ENCODE measurements at regions not wholly inside any gene's neighbourhood (a gene's known extent, or its start where the extent isn't known, plus 50 kb on each side); places are given as distances from the start of the nearest gene placed in this dataset.

- TF ChIP-seq CTCF (IDR thresholded peaks at IDR 0.05; ENCODE audit: insufficient read depth, low read depth, low read length) = no peak
- peak; percentile 14 for DNase-seq (ENCODE audit: low read depth)
Observed at GRCh38 chr2:145410086-145410485, 890.2 kb upstream of the ZEB2 start.

GRCh38 chr2:145408980-145409379 is 889.1 kb upstream of the ZEB2 start:
- TF ChIP-seq CTCF (IDR thresholded peaks at IDR 0.05; ENCODE audit: insufficient read depth, low read depth, low read length) = no peak
- DNase-seq (ENCODE audit: low read depth) = no peak
- no peak overlapping the region for H3K4me3 ChIP-seq (ENCODE audit: low read depth, low read length)

More at GRCh38 chr2:145410086-145410485, 890.2 kb upstream of the ZEB2 start:
- H3K4me3 ChIP-seq (ENCODE audit: low read depth, low read length) = no peak overlapping the region

- no peak for TF ChIP-seq CTCF (IDR thresholded peaks at IDR 0.05; ENCODE audit: insufficient read depth, low read depth, low read length)
- no peak for DNase-seq (ENCODE audit: low read depth)
- H3K4me3 ChIP-seq (ENCODE audit: low read depth, low read length) = no peak overlapping the region
Observed at GRCh38 chr2:145404690-145405089, 884.8 kb upstream of the ZEB2 start.

GRCh38 chr2:145402706-145403277 is 882.9 kb upstream of the ZEB2 start:
- no peak for TF ChIP-seq CTCF (IDR thresholded peaks at IDR 0.05; ENCODE audit: insufficient read depth, low read depth, low read length)
- H3K4me3 ChIP-seq (ENCODE audit: low read depth, low read length) = no peak overlapping the region
- no peak for DNase-seq (ENCODE audit: low read depth)

- TF ChIP-seq CTCF (IDR thresholded peaks at IDR 0.05; ENCODE audit: insufficient read depth, low read depth, low read length) = no peak
- DNase-seq (ENCODE audit: low read depth) = peak; percentile 5
- H3K4me3 ChIP-seq (ENCODE audit: low read depth, low read length) = no peak overlapping the region
Observed at GRCh38 chr2:145399131-145399530, 879.2 kb upstream of the ZEB2 start.

GRCh38 chr2:145394181-145394580 is 874.3 kb upstream of the ZEB2 start:
- no peak for DNase-seq (ENCODE audit: low read depth)
- no peak for TF ChIP-seq CTCF (IDR thresholded peaks at IDR 0.05; ENCODE audit: insufficient read depth, low read depth, low read length)
- no peak overlapping the region for H3K4me3 ChIP-seq (ENCODE audit: low read depth, low read length)

- H3K4me3 ChIP-seq (ENCODE audit: low read depth, low read length) = no peak overlapping the region
- DNase-seq (ENCODE audit: low read depth) = no peak
- TF ChIP-seq CTCF (IDR thresholded peaks at IDR 0.05; ENCODE audit: insufficient read depth, low read depth, low read length) = no peak
Observed at GRCh38 chr2:145386973-145387372, 867.1 kb upstream of the ZEB2 start.
